ENCODE measurements at regions not wholly inside any gene's neighbourhood (a gene's known extent, or its start where the extent isn't known, plus 50 kb on each side); places are given as distances from the start of the nearest gene placed in this dataset.

GRCh38 chr3:164806188-164806587 lies 272.1 kb downstream of the SI start:
- Mint-ChIP-seq H3K27ac (no peak overlapping the region), H3K27me3 (ENCODE audit: low read depth in 3 of 3) (no peaks in the 10 kb centered on the region), H3K4me1 (no peaks in the 10 kb centered on the region), H3K36me3 (no peaks in the 10 kb centered on the region), H3K4me3 (no peak overlapping the region), H3K9me3 (peaks cover 0 to 3% (median 2%) of the 10 kb centered on the region in 7 donors)
- no peak overlapping the region for H3K4me2 ChIP-seq (replicated peaks; ENCODE audit: extremely low read depth, low read length, poor library complexity, severe bottlenecking)
- no peaks in the 10 kb centered on the region for H3K79me2 ChIP-seq (ENCODE audit: insufficient read depth, low read length)
- H3K27ac ChIP-seq (ENCODE audit: low read depth in 1 of 2, low read length in 2 of 2), result no peak overlapping the region
- no peaks in the 10 kb centered on the region for H3K4me1 ChIP-seq (ENCODE audit: control insufficient read depth in 1 of 2, insufficient read depth in 2 of 2, low read length in 2 of 2)
- no peaks in the 10 kb centered on the region for H4K20me1 ChIP-seq (ENCODE audit: insufficient read depth, low read length)
- 95% methylated on average over 2 of the region's 2 CpGs for whole genome bisulfite sequencing (ENCODE audit: insufficient coverage)
- no peak overlapping the region for H3K9ac ChIP-seq (ENCODE audit: insufficient read depth, low read length, poor library complexity, severe bottlenecking)
- TF ChIP-seq, protein P1, sequence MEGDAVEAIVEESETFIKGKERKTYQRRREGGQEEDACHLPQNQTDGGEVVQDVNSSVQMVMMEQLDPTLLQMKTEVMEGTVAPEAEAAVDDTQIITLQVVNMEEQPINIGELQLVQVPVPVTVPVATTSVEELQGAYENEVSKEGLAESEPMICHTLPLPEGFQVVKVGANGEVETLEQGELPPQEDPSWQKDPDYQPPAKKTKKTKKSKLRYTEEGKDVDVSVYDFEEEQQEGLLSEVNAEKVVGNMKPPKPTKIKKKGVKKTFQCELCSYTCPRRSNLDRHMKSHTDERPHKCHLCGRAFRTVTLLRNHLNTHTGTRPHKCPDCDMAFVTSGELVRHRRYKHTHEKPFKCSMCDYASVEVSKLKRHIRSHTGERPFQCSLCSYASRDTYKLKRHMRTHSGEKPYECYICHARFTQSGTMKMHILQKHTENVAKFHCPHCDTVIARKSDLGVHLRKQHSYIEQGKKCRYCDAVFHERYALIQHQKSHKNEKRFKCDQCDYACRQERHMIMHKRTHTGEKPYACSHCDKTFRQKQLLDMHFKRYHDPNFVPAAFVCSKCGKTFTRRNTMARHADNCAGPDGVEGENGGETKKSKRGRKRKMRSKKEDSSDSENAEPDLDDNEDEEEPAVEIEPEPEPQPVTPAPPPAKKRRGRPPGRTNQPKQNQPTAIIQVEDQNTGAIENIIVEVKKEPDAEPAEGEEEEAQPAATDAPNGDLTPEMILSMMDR (IDR thresholded peaks at IDR 0.05), result no peak
- H3K4me3 ChIP-seq (replicated peaks in 1 of 3; ENCODE audit: low read depth in 2 of 3, low read length in 3 of 3), result no peak overlapping the region
- H3K9me3 ChIP-seq (replicated peaks in 1 of 2; ENCODE audit: control insufficient read depth in 1 of 2, insufficient read depth in 1 of 2, low read length in 2 of 2), result peaks cover 2 to 5% of the 10 kb centered on the region in 2 donors
- intact Hi-C loops (cut with micrococcal nuclease), result no loop called here
- H2AFZ ChIP-seq (ENCODE audit: insufficient read depth, low read depth, low read length, poor library complexity, severe bottlenecking), result no peak overlapping the region
- H3K36me3 ChIP-seq (replicated peaks in 1 of 2; ENCODE audit: control insufficient read depth in 1 of 2, insufficient read depth in 2 of 2, low read length in 2 of 2), result no peaks in the 10 kb centered on the region
- H3K27me3 ChIP-seq (ENCODE audit: control insufficient read depth in 2 of 2, insufficient read depth in 2 of 2, low read length in 2 of 2), result no peaks in the 10 kb centered on the region
- no peak for DNase-seq

DNA sequence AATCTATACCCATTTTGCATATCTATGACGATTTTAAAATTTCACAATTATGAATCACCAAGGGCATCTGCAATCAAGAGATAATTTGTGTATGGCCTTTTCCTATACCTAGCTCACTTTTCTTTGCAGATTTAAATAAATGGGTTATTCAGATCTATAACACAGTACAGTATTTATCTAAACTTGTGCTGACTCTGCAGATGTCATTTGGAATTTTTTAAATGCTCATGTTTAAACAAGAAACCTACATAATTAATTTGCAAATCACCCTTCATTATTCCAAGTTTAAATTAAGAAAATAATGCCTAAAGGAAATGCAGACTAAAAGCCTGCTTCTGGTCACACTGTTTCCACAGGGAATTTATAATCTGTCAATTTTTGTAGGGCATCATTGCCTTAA lies 284.2 kb downstream of the SI start:
- Mint-ChIP-seq H3K36me3 (no peaks in the 10 kb centered on the region), H3K27ac (no peak overlapping the region), H3K4me1 (no peaks in the 10 kb centered on the region), H3K9me3 (no peaks in the 10 kb centered on the region), H3K27me3 (ENCODE audit: low read depth in 3 of 3) (no peaks in the 10 kb centered on the region), H3K4me3 (no peak overlapping the region)
- TF ChIP-seq, protein P1 (IDR thresholded peaks at IDR 0.05), result no peak
- H4K20me1 ChIP-seq (ENCODE audit: insufficient read depth, low read length), result no peaks in the 10 kb centered on the region
- no peaks in the 10 kb centered on the region for H3K9me3 ChIP-seq (replicated peaks in 1 of 2; ENCODE audit: control insufficient read depth in 1 of 2, insufficient read depth in 1 of 2, low read length in 2 of 2)
- intact Hi-C loops (cut with micrococcal nuclease), result no loop called here
- no peaks in the 10 kb centered on the region for H3K4me1 ChIP-seq (ENCODE audit: control insufficient read depth in 1 of 2, insufficient read depth in 2 of 2, low read length in 2 of 2)
- H3K4me2 ChIP-seq (replicated peaks; ENCODE audit: extremely low read depth, low read length, poor library complexity, severe bottlenecking), result no peak overlapping the region
- no CpG with 5 or more reads among the region's 1 CpG for WGBS (ENCODE audit: insufficient coverage)
- no peak overlapping the region for H3K4me3 ChIP-seq (replicated peaks in 1 of 3; ENCODE audit: low read depth in 2 of 3, low read length in 3 of 3)
- no peaks in the 10 kb centered on the region for H3K79me2 ChIP-seq (ENCODE audit: insufficient read depth, low read length)
- no peaks in the 10 kb centered on the region for H3K36me3 ChIP-seq (replicated peaks in 1 of 2; ENCODE audit: control insufficient read depth in 1 of 2, insufficient read depth in 2 of 2, low read length in 2 of 2)
- H2AFZ ChIP-seq (ENCODE audit: insufficient read depth, low read depth, low read length, poor library complexity, severe bottlenecking), result no peak overlapping the region
- H3K9ac ChIP-seq (ENCODE audit: insufficient read depth, low read length, poor library complexity, severe bottlenecking), result no peak overlapping the region
- no peak for DNase-seq
- H3K27me3 ChIP-seq (ENCODE audit: control insufficient read depth in 2 of 2, insufficient read depth in 2 of 2, low read length in 2 of 2), result no peaks in the 10 kb centered on the region
- no peak overlapping the region for H3K27ac ChIP-seq (ENCODE audit: low read depth in 1 of 2, low read length in 2 of 2)

Measured in CD14-positive monocyte (primary cell).